GM18498 (cell line): ENCODE measurements at regions not wholly inside any gene's neighbourhood (a gene's known extent, or its start where the extent isn't known, plus 50 kb on each side); places are given as distances from the start of the nearest gene placed in this dataset.
"Not testable (repeated sequence)": the region's sequence is repeated elsewhere in the genome, so short reads cannot be mapped to it uniquely, and the experiment has no call there.

ENCODE experiments used
- ATAC-seq: cut with Tn5 transposase; IDR thresholded peaks from one replicate; pipeline ENCODE4 v1.9.1; 2021; ENCODE audit warnings: mild to moderate bottlenecking, moderate library complexity; ENCODE audit not compliant: unreplicated experiment

- ATAC-seq: no peak
Observed at GRCh38 chr6:105744815-105745214, 341.3 kb upstream of the PRDM1 start.

- ATAC-seq: no peak
Observed at GRCh38 chr6:105740946-105741645, 338.2 kb upstream of the PREP start.

GRCh38 chr6:105739764-105740163, 336.9 kb upstream of the PREP start:
- no peak for ATAC-seq

GRCh38 chr6:105733556-105734162, 330.8 kb upstream of the PREP start:
- ATAC-seq: no peak

- no peak for ATAC-seq
Observed at GRCh38 chr6:105728995-105729394, 326.1 kb upstream of the PREP start.

- ATAC-seq: no peak
Observed at GRCh38 chr6:105726902-105727655, 324.2 kb upstream of the PREP start.

GRCh38 chr6:105714846-105715245, 312.0 kb upstream of the PREP start:
- no peak for ATAC-seq

GRCh38 chr6:105713474-105714118, 310.7 kb upstream of the PREP start:
- ATAC-seq: no peak

GRCh38 chr6:105711216-105711615, 308.3 kb upstream of the PREP start:
- no peak for ATAC-seq

GRCh38 chr6:105705608-105706007, 302.7 kb upstream of the PREP start:
- ATAC-seq: no peak

GRCh38 chr6:105695461-105695860, 292.6 kb upstream of the PREP start:
- ATAC-seq: no peak

- ATAC-seq: no peak
Observed at GRCh38 chr6:105692613-105693215, 289.8 kb upstream of the PREP start.

GRCh38 chr6:105691971-105692370, 289.1 kb upstream of the PREP start:
- no peak for ATAC-seq

GRCh38 chr6:105691081-105691480, 288.2 kb upstream of the PREP start:
- ATAC-seq: no peak

- ATAC-seq: no peak
Observed at GRCh38 chr6:105688573-105688972, 285.7 kb upstream of the PREP start.

- not testable (repeated sequence) for ATAC-seq
Observed at GRCh38 chr6:105686793-105687192, 283.9 kb upstream of the PREP start.

- ATAC-seq: no peak
Observed at GRCh38 chr6:105681061-105681460, 278.2 kb upstream of the PREP start.

GRCh38 chr6:105680131-105680530, 277.2 kb upstream of the PREP start:
- ATAC-seq: no peak

GRCh38 chr6:105678516-105678915, 275.6 kb upstream of the PREP start:
- no peak for ATAC-seq

- no peak for ATAC-seq
Observed at GRCh38 chr6:105677671-105678475, 275.0 kb upstream of the PREP start.
